ENCODE measurements at regions not wholly inside any gene's neighbourhood (a gene's known extent, or its start where the extent isn't known, plus 50 kb on each side); places are given as distances from the start of the nearest gene placed in this dataset.

DNA sequence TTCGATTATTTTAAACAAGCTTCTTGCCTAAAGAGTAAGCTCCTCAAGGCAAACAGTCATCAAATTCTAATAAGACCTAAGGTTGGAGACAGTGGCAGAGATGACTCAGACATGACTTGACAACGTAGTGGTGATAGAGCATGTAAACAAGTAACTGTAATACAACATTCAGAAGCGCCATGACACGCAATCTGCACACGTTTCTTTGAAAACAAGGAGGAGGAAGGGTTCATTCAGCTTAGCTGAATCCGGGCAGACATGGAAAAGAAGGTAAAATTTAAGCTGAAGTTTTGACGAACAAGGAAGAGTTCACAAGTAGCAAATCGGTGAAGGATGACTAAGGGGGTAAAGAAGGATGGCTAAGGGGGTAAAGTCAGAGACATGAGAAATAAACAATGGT, 152.4 kb upstream of the ZC3H12C start:
- TF ChIP-seq POLR2A (IDR thresholded peaks at IDR 0.05; ENCODE audit: low read depth, low read length), result no peak
- TF ChIP-seq POLR2AphosphoS5 (IDR thresholded peaks at IDR 0.05; ENCODE audit: low read depth, low read length), result no peak
- TF ChIP-seq SPI1 (IDR thresholded peaks at IDR 0.05; ENCODE audit: low read depth, low read length), result no peak
